ENCODE measurements at regions not wholly inside any gene's neighbourhood (a gene's known extent, or its start where the extent isn't known, plus 50 kb on each side); places are given as distances from the start of the nearest gene placed in this dataset.
A peak's percentile ranks its signal among the peaks of the same experiment; 100 is the strongest.

DNA sequence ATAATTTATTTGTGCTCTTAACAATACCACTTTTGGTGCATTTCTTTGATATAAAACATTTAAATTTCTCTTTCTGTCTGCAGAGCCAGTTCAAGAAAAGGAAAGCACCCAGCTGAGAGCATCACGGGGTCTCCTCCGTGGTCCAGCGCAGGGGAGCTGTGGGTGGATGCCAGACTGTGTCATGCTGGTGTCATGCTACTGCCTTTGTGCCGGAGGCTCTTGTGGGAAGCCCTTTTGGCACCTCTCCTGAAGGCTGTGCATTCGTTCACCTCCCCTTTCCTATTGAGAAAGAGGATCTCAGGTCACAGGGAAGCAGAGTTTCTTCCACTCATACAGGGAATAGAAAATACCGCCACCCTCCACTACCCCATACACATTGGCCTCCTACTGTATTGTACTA lies 450.4 kb downstream of the GALR1 start:
- TF ChIP-seq, protein P1, sequence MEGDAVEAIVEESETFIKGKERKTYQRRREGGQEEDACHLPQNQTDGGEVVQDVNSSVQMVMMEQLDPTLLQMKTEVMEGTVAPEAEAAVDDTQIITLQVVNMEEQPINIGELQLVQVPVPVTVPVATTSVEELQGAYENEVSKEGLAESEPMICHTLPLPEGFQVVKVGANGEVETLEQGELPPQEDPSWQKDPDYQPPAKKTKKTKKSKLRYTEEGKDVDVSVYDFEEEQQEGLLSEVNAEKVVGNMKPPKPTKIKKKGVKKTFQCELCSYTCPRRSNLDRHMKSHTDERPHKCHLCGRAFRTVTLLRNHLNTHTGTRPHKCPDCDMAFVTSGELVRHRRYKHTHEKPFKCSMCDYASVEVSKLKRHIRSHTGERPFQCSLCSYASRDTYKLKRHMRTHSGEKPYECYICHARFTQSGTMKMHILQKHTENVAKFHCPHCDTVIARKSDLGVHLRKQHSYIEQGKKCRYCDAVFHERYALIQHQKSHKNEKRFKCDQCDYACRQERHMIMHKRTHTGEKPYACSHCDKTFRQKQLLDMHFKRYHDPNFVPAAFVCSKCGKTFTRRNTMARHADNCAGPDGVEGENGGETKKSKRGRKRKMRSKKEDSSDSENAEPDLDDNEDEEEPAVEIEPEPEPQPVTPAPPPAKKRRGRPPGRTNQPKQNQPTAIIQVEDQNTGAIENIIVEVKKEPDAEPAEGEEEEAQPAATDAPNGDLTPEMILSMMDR (IDR thresholded peaks at IDR 0.05) = no peak
- no peak overlapping the region for H3K27ac ChIP-seq
- no peaks in the 10 kb centered on the region for H3K36me3 ChIP-seq
- H3K9me3 ChIP-seq = no peaks in the 10 kb centered on the region
- no peak overlapping the region for H3K4me3 ChIP-seq
- no peak for ATAC-seq
- no peaks in the 10 kb centered on the region for H3K4me1 ChIP-seq
- no peak for DNase-seq
- no peaks in the 10 kb centered on the region for H3K27me3 ChIP-seq (ENCODE audit: low read depth)
- intact Hi-C loops (cut with DNase I) = no loop called here

DNA sequence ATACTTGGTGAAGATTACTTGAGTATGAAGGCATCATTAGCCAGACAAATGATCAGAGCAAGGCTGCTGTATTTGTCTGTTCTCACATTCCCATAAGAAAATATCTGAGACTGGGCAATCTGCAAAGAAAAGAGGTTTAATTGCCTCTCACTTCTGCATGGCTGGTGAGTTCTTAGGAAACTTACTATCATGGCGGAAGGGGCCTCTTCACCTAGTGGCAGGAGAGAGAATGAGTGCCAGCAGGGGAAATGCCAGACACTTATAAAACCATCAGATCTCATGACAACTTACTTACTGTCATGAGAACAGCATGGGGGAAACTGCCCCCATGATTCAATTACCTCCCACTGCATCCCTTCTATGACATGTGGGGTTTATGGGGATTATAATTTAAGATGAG lies 452.3 kb downstream of the GALR1 start:
- H3K4me3 ChIP-seq = no peak overlapping the region
- no peak overlapping the region for H3K27ac ChIP-seq
- no peaks in the 10 kb centered on the region for H3K9me3 ChIP-seq
- TF ChIP-seq, protein P1 (IDR thresholded peaks at IDR 0.05) = no peak
- H3K4me1 ChIP-seq = no peaks in the 10 kb centered on the region
- DNase-seq = no peak
- no peak for ATAC-seq
- H3K36me3 ChIP-seq = no peaks in the 10 kb centered on the region
- H3K27me3 ChIP-seq (ENCODE audit: low read depth) = peaks cover 6% of the 10 kb centered on the region
- intact Hi-C loops (cut with DNase I) = no loop called here

DNA sequence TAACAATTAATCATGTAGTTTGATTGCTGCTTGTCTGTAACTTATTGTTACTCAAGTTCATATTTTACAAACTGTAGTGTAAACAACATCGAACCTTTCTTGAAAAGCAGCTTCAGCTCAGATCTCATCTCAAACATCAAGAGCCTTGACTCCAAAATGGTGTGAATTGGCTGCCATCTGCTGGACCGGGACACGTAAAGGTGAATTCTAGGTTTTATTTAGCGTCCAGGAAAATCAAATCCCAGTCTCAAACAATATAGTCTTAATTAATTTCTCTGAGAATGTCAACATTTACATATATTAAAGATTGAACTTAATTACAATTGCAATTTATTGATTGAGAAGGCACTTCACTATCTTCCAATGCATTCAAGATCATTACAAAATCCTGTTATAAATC lies 453.0 kb downstream of the GALR1 start:
- no peaks in the 10 kb centered on the region for H3K9me3 ChIP-seq
- H3K36me3 ChIP-seq = no peaks in the 10 kb centered on the region
- intact Hi-C loops (cut with DNase I) = no loop called here
- H3K4me3 ChIP-seq = no peak overlapping the region
- H3K4me1 ChIP-seq = no peaks in the 10 kb centered on the region
- no peak overlapping the region for H3K27ac ChIP-seq
- no peak for DNase-seq
- peaks cover 6% of the 10 kb centered on the region for H3K27me3 ChIP-seq (ENCODE audit: low read depth)
- TF ChIP-seq, protein P1 (IDR thresholded peaks at IDR 0.05) = peak; percentile 8
- ATAC-seq = no peak

DNA sequence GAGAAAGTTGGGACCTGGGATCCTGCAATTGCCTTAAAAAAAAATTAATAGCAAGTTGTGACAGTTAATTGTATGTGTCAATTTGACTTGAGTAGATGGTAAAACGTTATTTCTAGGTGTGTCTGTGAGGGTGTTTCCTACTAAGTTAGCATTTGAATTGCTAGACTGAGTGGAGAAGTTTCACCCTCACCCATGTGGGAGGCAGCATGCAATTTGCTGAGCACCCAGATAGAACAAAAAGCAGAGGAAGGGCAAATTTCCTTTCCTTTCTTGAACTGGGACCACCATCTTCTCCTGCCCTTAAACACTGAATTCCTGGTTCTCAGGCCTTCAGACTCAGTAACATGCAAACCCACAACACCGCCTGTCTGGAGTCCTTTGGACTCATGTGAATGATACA lies 455.7 kb downstream of the GALR1 start:
- TF ChIP-seq, protein P1 (IDR thresholded peaks at IDR 0.05) = no peak
- no peak for DNase-seq
- intact Hi-C loops (cut with DNase I) = no loop called here

DNA sequence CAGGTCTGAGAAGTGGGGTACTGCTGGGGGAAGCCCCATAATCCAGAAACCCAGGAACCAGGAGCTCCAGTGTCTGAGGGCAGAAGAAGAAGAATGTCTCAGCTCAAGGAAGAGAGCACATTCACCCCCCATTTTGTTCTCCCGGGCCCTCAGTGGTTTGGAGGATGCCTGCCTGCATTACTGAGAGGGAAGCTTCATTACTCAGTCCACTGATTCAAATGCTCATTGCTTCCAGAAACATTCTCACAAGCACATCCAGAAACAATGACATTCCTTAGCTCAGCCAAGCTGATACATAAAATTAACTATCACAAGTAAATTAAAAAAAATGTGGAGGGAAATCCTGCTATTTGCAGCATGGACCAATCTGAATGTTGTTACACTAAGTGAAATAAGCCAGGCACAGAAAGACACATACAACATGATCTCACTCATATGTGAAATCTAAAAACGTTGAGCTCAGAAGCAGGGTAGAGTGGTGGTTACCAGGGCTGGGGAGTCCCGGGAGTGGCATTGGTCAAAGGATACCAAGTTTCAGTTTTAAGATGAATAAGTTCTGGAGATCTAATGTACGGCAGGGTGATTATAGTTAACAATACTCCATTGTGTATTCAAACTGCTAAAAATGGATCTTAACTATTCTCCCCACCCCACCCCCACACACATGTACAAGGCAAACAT lies 459.3 kb downstream of the GALR1 start:
- intact Hi-C loops (cut with DNase I) = no loop called here
- Histone ChIP-seq H3K36me3 (no peaks in the 10 kb centered on the region), H3K4me1 (no peaks in the 10 kb centered on the region), H3K27ac (no peak overlapping the region), H3K4me3 (no peak overlapping the region), H3K9me3 (no peaks in the 10 kb centered on the region), H3K27me3 (ENCODE audit: low read depth) (peaks cover 6% of the 10 kb centered on the region)
- no peak for DNase-seq
- no peak for ATAC-seq
- TF ChIP-seq, protein P1 (IDR thresholded peaks at IDR 0.05) = no peak

More for the DNA sequence above, 455.7 kb downstream of the GALR1 start:
- Histone ChIP-seq H3K4me1 (no peaks in the 10 kb centered on the region), H3K9me3 (no peaks in the 10 kb centered on the region), H3K36me3 (no peaks in the 10 kb centered on the region), H3K4me3 (no peak overlapping the region), H3K27ac (no peak overlapping the region), H3K27me3 (ENCODE audit: low read depth) (peaks cover 6% of the 10 kb centered on the region)
- no peak for ATAC-seq

Data from lower lobe of right lung (tissue), 2 donors.